ENCODE measurements at regions not wholly inside any gene's neighbourhood (a gene's known extent, or its start where the extent isn't known, plus 50 kb on each side); places are given as distances from the start of the nearest gene placed in this dataset.

DNA sequence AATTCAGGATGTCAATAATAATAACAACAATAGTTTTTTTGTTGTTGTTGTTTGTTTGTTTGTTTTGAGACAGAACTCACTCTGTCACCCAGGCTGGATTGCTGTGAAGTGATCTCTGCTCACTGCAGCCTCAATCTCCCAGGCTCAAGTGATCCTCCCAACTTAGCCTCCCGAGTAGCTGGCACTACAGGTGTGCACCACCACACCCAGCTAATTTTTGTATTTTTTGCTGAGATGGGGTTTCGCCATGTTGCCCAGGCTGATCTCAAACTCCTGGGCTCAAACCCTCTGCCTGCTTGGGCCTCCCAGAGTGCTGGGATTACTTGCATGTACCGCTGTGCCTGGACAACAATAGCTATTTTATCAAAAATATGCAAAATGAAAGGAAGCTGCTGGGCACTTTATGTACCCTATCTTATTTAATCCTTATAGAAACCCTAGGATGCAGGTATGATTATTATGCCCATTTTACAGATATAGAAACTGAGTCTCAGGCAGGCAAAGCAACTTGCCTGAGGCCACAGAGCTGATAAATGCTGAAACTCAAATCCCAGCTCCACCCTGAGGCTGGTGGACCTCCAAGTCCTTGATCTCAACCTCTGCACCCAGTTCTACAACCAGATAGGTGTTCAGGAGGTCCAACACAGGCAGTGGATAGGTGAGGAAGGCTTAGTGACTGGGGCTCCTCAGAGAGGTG is 57.4 kb upstream of the CTPS1 start:
- Histone ChIP-seq H2BK5ac (ENCODE audit: low read depth, low read length) (no peak overlapping the region), H4K5ac (ENCODE audit: insufficient read length, low read depth, low read length) (no peak overlapping the region), H2AFZ (ENCODE audit: low read length) (no peak overlapping the region), H3K18ac (ENCODE audit: extremely low read depth, low read length) (no peak overlapping the region), H3K9ac (replicated peaks in 1 of 4; ENCODE audit: extremely low read depth in 1 of 4, low read depth in 3 of 4, low read length in 3 of 4) (no peak overlapping the region), H2BK120ac (replicated peaks; ENCODE audit: low read depth, low read length) (no peak overlapping the region), H2AK5ac (ENCODE audit: low read depth, low read length) (no peak overlapping the region), H2BK20ac (ENCODE audit: low read length) (no peak overlapping the region), H3K79me1 (ENCODE audit: low read depth, low read length) (no peaks in the 10 kb centered on the region), H3K27ac (ENCODE audit: low read depth, low read length) (no peak overlapping the region), H4K91ac (replicated peaks; ENCODE audit: insufficient read length, low read length) (no peak overlapping the region), H3K56ac (replicated peaks; ENCODE audit: insufficient read length, low read depth, low read length) (no peak overlapping the region), H3K4me3 (ENCODE audit: extremely low read depth in 1 of 4, insufficient read depth in 2 of 4, low read depth in 3 of 4, low read length in 4 of 4) (no peak overlapping the region), H3K14ac (ENCODE audit: insufficient read length) (no peak overlapping the region), H3K4me1 (replicated peaks in 1 of 4; ENCODE audit: control insufficient read depth in 3 of 4, insufficient read depth in 4 of 4, low read length in 3 of 4) (0 out of 7 replicates have a peak, but pooled peaks cover 0 to 5% (median 1%) of the 10 kb centered on the region in 4 experiments), H3K4ac (replicated peaks; ENCODE audit: insufficient read length, low read depth, low read length) (no peak overlapping the region), H4K20me1 (replicated peaks in 1 of 2; ENCODE audit: control insufficient read depth in 1 of 2, insufficient read depth in 2 of 2, low read length in 2 of 2) (no peaks in the 10 kb centered on the region), H3K9me3 (ENCODE audit: insufficient read depth in 2 of 2, low read depth in 1 of 2, low read length in 1 of 2) (no peaks in the 10 kb centered on the region), H4K8ac (ENCODE audit: extremely low read depth, insufficient read depth, low read length) (no peak overlapping the region), H3K27me3 (replicated peaks in 1 of 4; ENCODE audit: control insufficient read depth in 3 of 4, extremely low read depth in 1 of 4, insufficient read depth in 3 of 4, low read length in 3 of 4) (no peaks in the 10 kb centered on the region), H2BK15ac (ENCODE audit: low read length) (no peak overlapping the region), H3K36me3 (ENCODE audit: control insufficient read depth in 2 of 4, insufficient read depth in 4 of 4, low read length in 3 of 4) (no peaks in the 10 kb centered on the region), H3K23ac (ENCODE audit: insufficient read length) (no peak overlapping the region), H3K79me2 (ENCODE audit: control insufficient read depth in 1 of 2, insufficient read depth in 2 of 2, low read length in 2 of 2) (no peaks in the 10 kb centered on the region), H2BK12ac (ENCODE audit: low read depth, low read length) (no peak overlapping the region), H3K23me2 (ENCODE audit: low read depth, low read length) (no peaks in the 10 kb centered on the region), H3K4me2 (ENCODE audit: insufficient read depth in 1 of 2, low read depth in 2 of 2, low read length in 2 of 2) (no peak overlapping the region)
- ChIA-PET CTCF (ENCODE audit: partially characterized antibody) (interaction anchor here (0.6 to 17.5 kb wide), 7 partner anchors 8 to 940 kb away, joined by 3 to 275 read pairs (median 4); no protein-coding TSS in a partner anchor), POLR2A (ENCODE audit: partially characterized antibody) (interaction anchor here (0.6 to 1.4 kb wide), 4 partner anchors 56 to 291 kb away, joined by 3 to 4 read pairs (median 3); partner anchors contain the start of gene CTPS1)
- WGBS, 2 experiments (ENCODE audit: extremely low coverage in 1 of 2, insufficient coverage in 1 of 2, insufficient read length in 1 of 2, insufficient replicate concordance in 2 of 2, low coverage in 1 of 2, low lambda C conversion rate in 2 of 2, missing lambda C conversion rate in 1 of 2) = 88% methylated on average over 3 of the region's 3 CpGs; no CpG with 5 or more reads in 1 of the 2 experiments
- DNase-seq (ENCODE audit: low read depth in 1 of 2, low spot score in 2 of 2) = no peak
- FAIRE-seq = no peak
- TF ChIP-seq BRCA1 (IDR thresholded peaks at IDR 0.05; ENCODE audit: low read depth, low read length) = no peak
- no peak for TF ChIP-seq SP2 (IDR thresholded peaks at IDR 0.05; ENCODE audit: low read length)
- no peak for TF ChIP-seq SIN3A (conservative IDR thresholded peaks at IDR 0.05 in 1 of 2, IDR thresholded peaks at IDR 0.05 in 1 of 2; ENCODE audit: low read depth in 1 of 2, low read length in 2 of 2)

Measured in H1 (cell line).